ENCODE measurements at regions not wholly inside any gene's neighbourhood (a gene's known extent, or its start where the extent isn't known, plus 50 kb on each side); places are given as distances from the start of the nearest gene placed in this dataset.

- TF ChIP-seq CTCF (IDR thresholded peaks at IDR 0.05) (no peak), POLR2AphosphoS5 (IDR thresholded peaks at IDR 0.05) (no peak), POLR2A (IDR thresholded peaks at IDR 0.05) (no peak)
These were observed 413.0 kb upstream of the ADARB2 start for GRCh38 chr10:2150288-2150687.
